ENCODE measurements at regions not wholly inside any gene's neighbourhood (a gene's known extent, or its start where the extent isn't known, plus 50 kb on each side); places are given as distances from the start of the nearest gene placed in this dataset.

DNA sequence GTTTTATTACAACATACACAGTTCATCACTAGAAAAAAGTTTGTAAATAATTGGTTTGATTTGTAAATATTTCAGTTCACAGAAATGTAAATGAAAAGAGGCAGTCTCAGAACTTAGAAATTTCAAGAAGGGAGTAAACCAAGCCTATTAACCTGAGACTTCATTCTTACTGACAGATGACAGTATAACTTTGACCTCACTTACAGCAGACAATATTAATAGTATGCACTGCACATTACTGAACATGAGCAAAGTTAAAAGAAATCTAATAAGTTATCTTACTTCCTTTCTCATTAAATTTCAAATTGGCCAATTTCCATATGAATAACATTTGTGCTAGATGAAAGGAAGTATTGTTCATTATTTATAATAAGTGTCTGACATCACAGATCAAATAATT, 235.8 kb downstream of the SLC6A15 start:
- no peak for DNase-seq (ENCODE audit: low spot score)

DNA sequence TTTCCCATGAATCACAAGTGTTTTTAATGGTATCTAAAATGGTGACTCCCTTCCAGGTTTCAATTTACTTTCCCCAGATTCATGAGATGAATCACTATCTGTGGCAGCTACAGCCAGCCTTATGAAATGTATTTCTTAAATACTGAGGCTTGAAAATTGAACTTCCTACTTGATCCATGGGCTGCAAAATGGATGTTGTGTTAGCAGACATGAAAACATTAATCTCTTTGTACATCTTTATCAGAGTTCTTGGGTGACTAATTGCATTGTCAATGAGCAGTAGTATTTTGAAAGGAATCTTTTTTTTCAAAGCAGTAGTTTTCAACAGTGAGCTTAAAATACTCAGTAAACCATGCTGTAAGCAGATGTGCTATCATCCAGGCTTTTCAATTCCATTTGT, 250.8 kb downstream of the SLC6A15 start:
- DNase-seq (ENCODE audit: low spot score), result no peak

- DNase-seq (ENCODE audit: low spot score), result no peak
These were observed 252.5 kb downstream of the SLC6A15 start for GRCh38 chr12:84660139-84660538.

DNA sequence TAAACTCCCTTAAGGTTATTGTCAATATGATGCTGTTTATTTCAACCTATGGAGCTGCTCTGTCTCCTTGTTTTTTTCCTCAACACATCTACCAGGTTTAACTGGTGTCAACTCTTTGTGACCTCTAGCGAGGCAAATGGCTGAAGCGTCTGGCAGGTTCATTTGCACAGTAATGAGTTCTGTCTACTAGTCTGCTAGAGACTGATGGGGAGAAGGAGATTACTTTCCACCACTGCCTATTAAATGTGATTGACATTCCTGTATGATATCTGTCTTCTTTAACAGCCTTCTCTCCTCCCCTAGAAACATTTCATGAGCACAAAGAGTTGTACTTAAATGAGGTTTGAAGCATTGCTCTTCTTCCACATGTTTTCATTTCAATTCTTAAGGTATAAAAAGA, 253.7 kb downstream of the SLC6A15 start:
- no peak for DNase-seq (ENCODE audit: low spot score)

DNA sequence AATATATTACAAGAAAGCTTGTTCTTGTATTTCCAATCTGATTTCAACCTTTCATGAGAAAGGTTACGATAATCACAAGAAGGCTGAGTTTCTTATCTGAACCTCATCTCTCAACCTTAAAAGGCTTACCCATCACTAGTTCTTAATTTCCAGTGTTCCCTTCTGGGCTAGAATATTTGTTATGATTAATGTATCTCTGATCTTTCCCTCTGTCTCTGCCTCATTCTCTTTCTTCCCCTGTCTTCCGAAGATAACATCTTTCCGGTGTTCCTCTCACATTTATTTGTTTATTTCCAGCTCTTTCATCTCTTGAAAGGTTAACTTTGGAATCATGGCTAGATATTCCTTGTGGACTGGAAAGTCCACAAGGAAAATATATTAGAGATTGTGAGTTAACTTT, 255.9 kb downstream of the SLC6A15 start:
- DNase-seq (ENCODE audit: low spot score), result no peak

DNA sequence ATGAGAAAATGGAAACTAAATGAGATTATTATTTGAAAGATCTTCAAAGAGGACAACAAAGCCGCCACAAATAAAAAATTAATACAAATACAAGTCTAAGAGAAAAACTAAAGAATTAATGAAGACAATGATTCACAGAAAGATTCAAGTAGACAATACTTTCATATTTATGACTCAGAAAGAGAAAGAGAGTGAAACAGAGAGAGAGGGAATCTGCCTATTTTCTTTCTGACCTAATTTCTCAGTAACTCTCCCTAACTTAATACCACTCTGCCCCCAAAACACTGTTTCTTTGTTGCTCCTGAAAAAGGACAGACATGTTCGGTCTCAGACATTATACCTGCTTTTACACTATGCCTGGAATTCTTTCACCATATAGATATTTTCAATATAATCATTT, 259.1 kb downstream of the SLC6A15 start:
- no peak for DNase-seq (ENCODE audit: low spot score)

DNA sequence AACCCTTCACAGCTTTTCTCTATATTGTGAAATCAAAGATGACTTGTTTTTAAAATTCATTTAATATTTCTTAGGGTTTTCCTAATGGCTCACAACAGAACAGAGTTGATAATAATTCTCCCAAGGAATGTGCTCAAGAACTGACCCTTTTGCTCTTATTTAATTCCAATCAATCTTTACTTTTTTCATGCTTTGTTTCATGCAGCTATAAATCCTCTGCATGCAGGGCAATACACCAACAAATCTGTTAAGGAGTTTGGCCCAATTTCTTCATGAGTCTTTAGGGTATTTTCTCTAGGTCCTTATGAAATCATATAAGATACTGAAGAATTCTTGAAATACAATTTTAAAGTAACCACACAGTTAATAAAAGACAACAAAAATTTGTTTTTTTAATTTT, 264.2 kb downstream of the SLC6A15 start:
- DNase-seq (ENCODE audit: low spot score), result no peak

- DNase-seq (ENCODE audit: low spot score), result no peak
These were observed 267.7 kb downstream of the SLC6A15 start for GRCh38 chr12:84644908-84645307.

DNA sequence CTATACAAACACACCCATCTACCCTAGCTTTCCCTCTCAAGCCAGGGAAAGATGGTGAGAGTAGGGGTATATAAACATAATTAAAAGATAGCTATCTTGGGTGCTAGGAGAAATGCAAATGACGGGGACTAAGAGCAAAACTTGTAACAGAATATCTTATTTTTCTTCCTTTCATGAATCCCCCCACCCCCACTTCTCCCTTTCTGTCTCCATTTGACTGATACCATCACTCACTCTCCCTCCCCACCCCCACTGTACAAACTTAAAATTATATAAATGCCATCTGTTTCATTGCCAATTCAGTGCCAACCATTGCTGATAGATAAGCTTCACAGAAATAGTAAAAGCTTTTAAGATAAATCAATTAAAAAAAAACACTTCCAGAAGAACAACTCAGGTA, 268.6 kb downstream of the SLC6A15 start:
- no peak for DNase-seq (ENCODE audit: low spot score)

- DNase-seq (ENCODE audit: low spot score), result no peak
These were observed 270.6 kb downstream of the SLC6A15 start for GRCh38 chr12:84641940-84642545.

DNA sequence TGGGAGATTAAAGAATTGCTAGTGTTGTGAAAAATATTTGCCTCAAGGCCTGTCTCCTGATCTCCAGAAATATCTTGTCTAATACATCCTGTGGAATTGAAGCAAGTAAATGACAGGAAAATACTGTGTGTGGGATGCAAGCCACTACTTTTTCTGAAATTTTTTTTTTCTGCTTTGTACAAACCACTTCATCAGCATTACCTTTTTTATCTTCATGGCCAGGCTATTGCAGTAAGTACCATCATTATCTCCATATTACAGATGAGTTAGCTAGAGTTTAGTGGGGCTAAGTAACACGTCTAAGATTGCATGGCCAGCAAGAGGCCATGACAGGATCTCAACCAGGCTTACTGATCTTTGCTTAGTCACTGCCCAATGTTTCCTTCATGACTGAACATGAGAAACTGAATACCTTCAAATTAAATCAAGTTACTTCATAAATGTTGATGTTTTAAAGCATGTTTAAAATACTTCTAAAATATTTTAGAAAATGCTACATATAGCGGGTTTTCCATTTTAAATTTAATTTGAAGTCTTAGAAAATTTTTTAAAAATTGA, 273.7 kb downstream of the SLC6A15 start:
- DNase-seq (ENCODE audit: low spot score), result no peak

- no peak for DNase-seq (ENCODE audit: low spot score)
These were observed 274.7 kb downstream of the SLC6A15 start for GRCh38 chr12:84637926-84638325.

- no peak for DNase-seq (ENCODE audit: low spot score)
These were observed 275.8 kb downstream of the SLC6A15 start for GRCh38 chr12:84636801-84637290.

DNA sequence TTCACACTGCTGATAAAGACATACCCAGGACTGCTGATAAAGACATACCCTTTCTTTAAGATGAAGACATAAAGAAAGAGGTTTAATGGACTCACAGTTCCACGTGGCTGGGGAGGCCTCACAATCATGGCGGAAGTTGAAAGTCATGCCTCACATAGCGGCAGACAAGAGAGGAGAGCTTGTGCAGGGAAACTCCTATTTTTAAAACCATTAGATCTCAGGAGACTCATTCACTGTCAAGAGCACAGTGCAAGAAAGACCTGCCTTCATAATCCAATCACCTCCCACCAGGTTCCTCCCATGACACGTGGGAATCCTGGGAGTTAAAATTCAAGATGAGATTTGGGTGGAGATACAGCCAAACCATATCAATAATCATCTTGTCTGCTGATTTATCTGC, 278.1 kb downstream of the SLC6A15 start:
- DNase-seq (ENCODE audit: low spot score), result no peak

DNA sequence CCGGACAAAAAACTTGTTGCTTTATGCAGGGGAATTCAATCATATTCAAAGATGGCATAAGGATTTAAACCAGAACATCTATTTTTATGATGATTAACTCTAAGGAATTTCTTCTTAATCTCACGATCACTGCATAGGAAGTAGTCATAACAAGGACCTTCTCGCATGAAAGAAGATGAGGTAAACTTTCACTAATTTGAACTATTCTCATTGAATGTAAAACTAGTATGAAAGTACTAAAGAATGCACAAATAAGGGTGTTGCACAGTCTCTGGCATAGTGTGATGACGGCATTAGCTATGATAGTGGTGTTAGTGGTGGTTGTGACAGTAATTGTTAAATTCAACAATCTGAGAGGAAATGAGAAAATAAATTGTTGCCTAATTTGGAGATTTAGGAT, 280.0 kb downstream of the SLC6A15 start:
- no peak for DNase-seq (ENCODE audit: low spot score)

GRCh38 chr12:84631020-84631419, 281.6 kb downstream of the SLC6A15 start:
- DNase-seq (ENCODE audit: low spot score), result no peak

GRCh38 chr12:84627593-84627992, 285.0 kb downstream of the SLC6A15 start:
- DNase-seq (ENCODE audit: low spot score), result no peak

- no peak for DNase-seq (ENCODE audit: low spot score)
These were observed 288.0 kb downstream of the SLC6A15 start for GRCh38 chr12:84624601-84625000.

GRCh38 chr12:84619053-84619571, 293.5 kb downstream of the SLC6A15 start:
- DNase-seq (ENCODE audit: low spot score), result no peak

DNA sequence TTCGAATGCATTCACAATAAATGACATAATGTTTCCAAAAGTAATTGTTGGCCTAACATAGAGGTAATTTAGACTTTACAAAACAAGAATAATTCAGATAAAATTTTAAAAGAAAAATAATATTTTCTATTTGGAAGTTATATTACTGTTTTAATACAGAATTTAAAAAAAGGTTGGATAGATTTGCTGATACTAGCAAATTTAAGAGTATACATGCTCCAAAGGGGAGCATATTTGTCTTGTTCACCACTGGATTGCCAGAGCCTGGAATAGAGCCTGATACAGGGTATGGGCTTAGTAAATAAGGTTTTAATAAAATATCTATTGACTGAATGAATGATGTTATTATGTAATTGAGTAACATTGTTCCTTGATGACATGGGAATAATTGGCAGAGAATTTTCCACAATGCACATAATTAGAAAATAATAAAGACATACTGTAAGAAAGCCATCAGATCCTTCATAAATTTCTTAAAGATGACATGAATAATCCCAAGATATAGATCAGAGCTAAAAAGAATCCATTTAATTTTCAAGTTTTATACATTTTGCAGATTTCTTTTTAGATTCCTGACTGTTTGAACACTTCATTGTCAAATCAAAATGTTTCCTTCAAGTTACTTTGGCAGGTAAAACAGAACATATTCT, 305.3 kb downstream of the SLC6A15 start:
- no peak for DNase-seq (ENCODE audit: low spot score)

GRCh38 chr12:84605983-84606382, 306.6 kb downstream of the SLC6A15 start:
- DNase-seq (ENCODE audit: low spot score), result no peak

DNA sequence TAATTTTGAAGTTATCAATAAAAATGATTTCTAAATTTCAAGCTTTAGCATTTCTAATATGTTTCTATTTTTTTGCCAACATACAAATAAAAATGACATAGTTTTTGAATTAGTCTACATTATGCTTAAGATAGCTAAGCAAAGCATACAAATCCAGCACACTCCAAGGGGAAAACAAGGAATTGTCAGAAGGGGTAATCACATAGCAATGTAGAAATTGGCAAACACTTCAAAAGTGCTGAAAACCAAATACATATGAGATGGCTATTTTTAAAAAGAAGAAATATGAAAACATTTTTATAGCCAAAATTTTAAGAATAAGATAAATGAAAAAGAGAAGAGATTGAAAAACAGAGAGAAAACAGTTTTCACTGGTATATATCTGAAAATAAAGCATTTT, 308.0 kb downstream of the SLC6A15 start:
- DNase-seq (ENCODE audit: low spot score), result no peak

GRCh38 chr12:84603484-84604248, 308.9 kb downstream of the SLC6A15 start:
- no peak for DNase-seq (ENCODE audit: low spot score)

Data from activated CD4-positive, alpha-beta T cell treated with anti-CD3 and anti-CD28 coated beads, Interleukin-2, Interleukin-4, amounts not matched to agents 100 ng/mL and 50 ng/mL, durations not matched to agents 16 hours and 8 hours (primary cell).